Gastroesophageal sphincter (tissue), 4 donors: ENCODE measurements at regions not wholly inside any gene's neighbourhood (a gene's known extent, or its start where the extent isn't known, plus 50 kb on each side); places are given as distances from the start of the nearest gene placed in this dataset.
"Not testable (repeated sequence)": the region's sequence is repeated elsewhere in the genome, so short reads cannot be mapped to it uniquely, and the experiment has no call there.

Source experiments
- ATAC-seq: fragments of 150-250 bp; one replicate; pipeline ENCODE4 v1.9.1; 2016; ENCODE audit warnings: mild to moderate bottlenecking, moderate library complexity
- H3K27ac ChIP-seq, 4 donors: fragments of 200-600 bp; sonication (generic) in 3 of 4; 1 replicate in 3 of 4; 2 replicates in 1 of 4; pipeline ENCODE4 v1.5.1; 2016 to 2019
- H3K27me3 ChIP-seq: fragments of 200-600 bp; sonication (generic); one replicate; pipeline ENCODE4 v1.5.1; 2019
- H3K36me3 ChIP-seq, 2 donors: fragments of 200-600 bp; sonication (generic); one replicate each; pipeline ENCODE4 v1.5.1; 2019; ENCODE audit warnings: control low read depth in 1 of 2
- H3K4me1 ChIP-seq, 3 donors: fragments of 200-600 bp; sonication (generic); 1 replicate in 2 of 3; 2 replicates in 1 of 3; pipeline ENCODE4 v1.5.1; 2016 to 2019; ENCODE audit warnings: control low read depth in 2 of 3
- H3K4me3 ChIP-seq, 2 donors: fragments of 200-600 bp; sonication (generic); one replicate each; pipeline ENCODE4 v1.5.1; 2019; ENCODE audit warnings: mild to moderate bottlenecking in 1 of 2, moderate library complexity in 1 of 2
- H3K9me3 ChIP-seq, 3 donors: fragments of 200-600 bp; sonication (generic); one replicate each; pipeline ENCODE4 v1.5.1; 2017 to 2019; ENCODE audit warnings: control low read depth in 2 of 3
- WGBS, 2 donors: methylation state at CpG; one replicate each; pipeline ENCODE4 v1.1.5; 2018; ENCODE audit warnings: low coverage in 1 of 2; 5-methylcytosine and 5-hydroxymethylcytosine counted together

DNA sequence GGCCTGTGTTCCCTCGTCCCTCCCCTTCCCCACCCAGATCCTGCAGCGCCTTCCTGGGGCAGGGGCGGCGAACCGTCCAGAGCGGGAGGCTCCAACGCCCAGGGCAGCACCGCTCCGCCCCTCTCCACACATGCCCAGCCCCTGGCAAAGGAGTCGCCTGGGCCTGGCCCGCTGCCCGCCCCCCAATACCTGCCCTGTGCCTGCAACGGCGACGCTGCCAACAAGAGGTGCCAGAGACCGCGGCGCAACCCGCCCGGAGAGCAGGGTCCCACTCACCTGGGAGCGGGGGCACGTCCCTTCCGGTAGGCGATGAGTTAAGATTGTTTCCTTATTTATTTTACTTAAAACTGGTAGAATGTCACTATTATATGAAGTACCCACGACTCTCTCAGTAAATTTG is 77.5 kb upstream of the ZNG1F start:
- peaks cover 23% of the 10 kb centered on the region for H3K27me3 ChIP-seq
- H3K27ac ChIP-seq, ATAC-seq, H3K4me1 ChIP-seq, H3K4me3 ChIP-seq, H3K36me3 ChIP-seq, H3K9me3 ChIP-seq: not testable (repeated sequence)
- WGBS, 2 donors = 11 to 16% methylated on average over 6 to 7 of the region's 25 CpGs

DNA sequence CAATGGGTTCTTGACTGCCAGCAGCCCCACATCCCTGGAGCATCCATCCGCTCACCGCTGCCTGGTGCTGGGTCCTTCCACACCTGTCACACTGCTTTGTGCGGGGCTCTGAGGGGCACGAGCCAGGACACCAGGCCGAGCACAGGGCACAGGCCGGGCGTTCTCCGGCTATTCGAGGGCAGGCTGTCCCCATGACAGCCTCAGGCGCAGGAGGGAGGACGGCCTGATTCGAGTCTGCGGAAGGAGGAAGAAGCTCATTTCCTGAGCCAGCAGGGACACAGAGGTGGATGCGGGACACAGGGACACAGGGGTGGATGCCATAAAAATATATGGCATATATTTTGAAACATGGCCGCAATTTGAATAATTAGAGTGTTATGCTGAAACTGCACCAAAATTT is 76.9 kb upstream of the ZNG1F start:
- not testable (repeated sequence) for H3K27ac ChIP-seq, H3K4me1 ChIP-seq, H3K36me3 ChIP-seq, H3K4me3 ChIP-seq, H3K9me3 ChIP-seq
- WGBS, 2 donors = no CpG with 5 or more reads among the region's 15 CpGs
- H3K27me3 ChIP-seq = peaks cover 23% of the 10 kb centered on the region
- peak; percentile 43 for ATAC-seq

DNA sequence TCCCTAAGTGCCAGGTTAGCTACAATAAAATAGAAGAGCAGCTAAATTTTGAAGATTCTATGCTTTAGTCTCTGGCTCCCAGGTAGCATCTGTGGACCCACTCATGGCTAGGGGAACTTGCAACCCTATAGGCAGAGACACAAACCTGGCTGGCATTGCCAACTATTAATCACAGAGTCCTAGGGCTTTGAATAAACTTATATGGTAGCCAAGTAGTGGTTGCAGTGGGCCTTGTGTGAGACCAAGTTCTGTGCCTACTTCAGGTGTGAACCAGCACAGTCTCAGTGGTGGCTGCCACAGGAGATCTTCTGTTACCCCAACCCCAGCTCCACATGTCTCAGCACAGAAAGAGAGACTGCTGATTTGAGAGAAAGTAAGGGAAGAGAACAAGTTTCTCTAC is 62.9 kb upstream of the ZNG1F start:
- ATAC-seq, H3K27ac ChIP-seq, H3K27me3 ChIP-seq, H3K4me1 ChIP-seq, H3K36me3 ChIP-seq, H3K4me3 ChIP-seq, H3K9me3 ChIP-seq: not testable (repeated sequence)

DNA sequence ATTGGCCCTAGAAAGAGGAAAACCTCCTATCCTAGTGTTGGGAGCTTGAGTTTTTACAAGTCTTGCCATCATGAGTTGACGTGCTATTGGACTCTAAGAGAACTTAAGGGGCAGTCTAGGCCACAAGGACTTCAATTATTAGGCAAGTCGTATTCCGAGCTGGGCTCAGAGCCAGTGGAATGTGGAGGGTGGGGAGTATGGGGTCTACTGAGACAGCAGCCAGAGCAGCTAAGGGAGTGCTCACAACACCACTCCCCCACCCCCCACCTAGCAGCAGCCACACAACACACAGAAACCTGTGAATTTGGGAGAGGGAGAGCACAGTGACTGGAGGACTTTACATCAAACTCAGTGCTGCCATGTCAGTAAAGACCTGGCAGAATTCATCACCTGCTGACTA is 62.0 kb upstream of the ZNG1F start:
- not testable (repeated sequence) for H3K27ac ChIP-seq, ATAC-seq, H3K36me3 ChIP-seq, H3K27me3 ChIP-seq, H3K9me3 ChIP-seq, H3K4me1 ChIP-seq, H3K4me3 ChIP-seq
- 27 to 37% methylated on average over 2 to 3 of the region's 3 CpGs for WGBS, 2 donors

DNA sequence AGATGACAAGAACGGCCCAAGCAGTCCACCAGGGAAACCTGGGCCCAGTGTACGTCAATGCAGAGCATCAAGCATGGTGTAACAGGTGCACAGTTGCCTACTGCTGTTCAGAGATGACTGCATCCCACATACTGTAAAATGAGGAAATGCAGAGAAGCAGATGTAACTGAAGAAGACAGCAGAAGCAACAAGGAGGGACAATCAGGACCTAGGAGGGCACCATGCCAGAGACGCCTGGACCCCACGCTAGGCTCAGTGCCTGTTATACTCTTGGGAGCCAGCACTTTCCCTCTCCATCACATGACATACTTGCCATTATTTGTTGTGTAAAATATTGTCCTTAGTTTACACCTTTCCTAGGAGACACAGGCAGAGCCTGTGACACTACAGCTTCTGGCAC is 57.6 kb upstream of the ZNG1F start:
- not testable (repeated sequence) for ATAC-seq, H3K9me3 ChIP-seq, H3K4me3 ChIP-seq, H3K4me1 ChIP-seq, H3K36me3 ChIP-seq, H3K27ac ChIP-seq, H3K27me3 ChIP-seq
- WGBS, 2 donors = 74 to 80% methylated on average over 2 of the region's 4 CpGs
